H9 (cell line): ENCODE measurements at regions not wholly inside any gene's neighbourhood (a gene's known extent, or its start where the extent isn't known, plus 50 kb on each side); places are given as distances from the start of the nearest gene placed in this dataset.

ENCODE experiments used
- DNase-seq: peaks from one replicate; pipeline ENCODE4 v3.0.0-alpha.2; 2017
- H2AFZ ChIP-seq: one replicate; pipeline ENCODE4 v1.6.1; 2013; ENCODE audit warnings: mild to moderate bottlenecking, low read length, control low read depth, moderate library complexity
- H2AK5ac ChIP-seq: 2 replicates; pipeline ENCODE4 v1.6.1; 2013; ENCODE audit warnings: low read length, control low read depth, mixed read lengths; ENCODE audit not compliant: insufficient read length
- H2BK120ac ChIP-seq: one replicate; pipeline ENCODE4 v1.6.1; 2013; ENCODE audit warnings: low read depth, mild to moderate bottlenecking, low read length, control low read depth, inconsistent platforms; ENCODE audit not compliant: poor library complexity, severe bottlenecking
- H2BK12ac ChIP-seq: 2 replicates; pipeline ENCODE4 v1.6.1; 2013; ENCODE audit warnings: low read length, control low read depth, mixed read lengths, low read depth; ENCODE audit not compliant: insufficient read length
- H2BK15ac ChIP-seq: 2 replicates; pipeline ENCODE4 v1.6.1; 2013; ENCODE audit warnings: low read depth, low read length, control low read depth
- H2BK20ac ChIP-seq: one replicate; pipeline ENCODE4 v1.6.1; 2013; ENCODE audit warnings: low read depth, mild to moderate bottlenecking, low read length, control low read depth, inconsistent platforms; ENCODE audit not compliant: poor library complexity, severe bottlenecking
- H2BK5ac ChIP-seq: 2 replicates; pipeline ENCODE4 v1.6.1; 2013; ENCODE audit warnings: low read length, control low read depth, mixed read lengths; ENCODE audit not compliant: insufficient read length
- H3K14ac ChIP-seq: 2 replicates; pipeline ENCODE4 v1.6.1; 2013; ENCODE audit warnings: low read length, control low read depth; ENCODE audit not compliant: insufficient read depth
- H3K18ac ChIP-seq: 2 replicates; pipeline ENCODE4 v1.6.1; 2013; ENCODE audit warnings: low read depth, mild to moderate bottlenecking, mixed read lengths, low read length, control low read depth; ENCODE audit not compliant: insufficient read length
- H3K23ac ChIP-seq: 2 replicates; pipeline ENCODE4 v1.6.1; 2013; ENCODE audit warnings: low read length, control low read depth, mixed read lengths, low read depth; ENCODE audit not compliant: insufficient read length
- H3K23me2 ChIP-seq: 2 replicates; pipeline ENCODE4 v1.6.1; 2013; ENCODE audit warnings: low read depth, mild to moderate bottlenecking, mixed read lengths, low read length, control low read depth; ENCODE audit not compliant: insufficient read length, poor library complexity, severe bottlenecking
- H3K27ac ChIP-seq: 2 replicates; pipeline ENCODE4 v1.5.1; 2013; ENCODE audit warnings: low read length, control low read depth, mixed read lengths, low read depth; ENCODE audit not compliant: insufficient read length
- H3K27me3 ChIP-seq: 2 replicates; pipeline ENCODE4 v1.6.1; 2013; ENCODE audit warnings: low read length, control low read depth, inconsistent platforms; ENCODE audit not compliant: insufficient read depth
- H3K4ac ChIP-seq: 2 replicates; pipeline ENCODE4 v1.6.1; 2013; ENCODE audit warnings: low read depth, mild to moderate bottlenecking, control low read depth, inconsistent platforms, low read length, moderate library complexity
- H3K4me1 ChIP-seq: 2 replicates; pipeline ENCODE4 v1.6.1; 2013; ENCODE audit warnings: low read length, control low read depth, inconsistent platforms; ENCODE audit not compliant: insufficient read depth
- H3K4me2 ChIP-seq: 2 replicates; pipeline ENCODE4 v1.6.1; 2013; ENCODE audit warnings: low read length, control low read depth, mixed read lengths; ENCODE audit not compliant: insufficient read length, insufficient read depth
- H3K56ac ChIP-seq: 2 replicates; pipeline ENCODE4 v1.6.1; 2013; ENCODE audit warnings: low read depth, mild to moderate bottlenecking, mixed read lengths, low read length, control low read depth; ENCODE audit not compliant: insufficient read length
- H3K79me1 ChIP-seq: 2 replicates; pipeline ENCODE4 v1.6.1; 2013; ENCODE audit warnings: low read depth, mild to moderate bottlenecking, moderate library complexity, low read length, control low read depth, inconsistent platforms; ENCODE audit not compliant: insufficient read depth, poor library complexity, severe bottlenecking
- H3K79me2 ChIP-seq: 2 replicates; pipeline ENCODE4 v1.6.1; 2013; ENCODE audit warnings: low read length, control low read depth, inconsistent platforms; ENCODE audit not compliant: insufficient read depth
- H3K9ac ChIP-seq: 2 replicates; pipeline ENCODE4 v1.6.1; 2013; ENCODE audit warnings: low read length, control low read depth, mixed read lengths; ENCODE audit not compliant: insufficient read length; ENCODE audit errors: extremely low read depth
- H3K9me3 ChIP-seq: one replicate; pipeline ENCODE4 v1.6.1; 2013; ENCODE audit warnings: low read depth, low read length, inconsistent platforms; ENCODE audit not compliant: control insufficient read depth
- H3T11ph ChIP-seq: one replicate; pipeline ENCODE4 v1.6.1; 2013; ENCODE audit warnings: mild to moderate bottlenecking, low read length, control low read depth, inconsistent platforms
- H4K20me1 ChIP-seq: one replicate; pipeline ENCODE4 v1.6.1; 2013; ENCODE audit not compliant: control insufficient read depth, insufficient read length, insufficient read depth
- H4K5ac ChIP-seq: 2 replicates; pipeline ENCODE4 v1.6.1; 2013; ENCODE audit warnings: low read depth, mild to moderate bottlenecking, mixed read lengths, low read length, control low read depth; ENCODE audit not compliant: insufficient read length
- H4K8ac ChIP-seq: replicated peaks from 2 replicates; pipeline ENCODE4 v1.6.1; 2013; ENCODE audit warnings: low read length, control low read depth, mixed read lengths, low read depth; ENCODE audit not compliant: insufficient read length
- H4K91ac ChIP-seq: 2 replicates; pipeline ENCODE4 v1.6.1; 2013; ENCODE audit warnings: low read depth, mild to moderate bottlenecking, moderate library complexity, mixed read lengths, low read length, control low read depth; ENCODE audit not compliant: insufficient read length
- H3K27ac Mint-ChIP-seq, 3 experiments: 2 replicates in 2 of 3; 3 replicates in 1 of 3; pipeline ENCODE4 v1.8.0; 2020 to 2021; ENCODE audit warnings: mixed read lengths in 3 of 3, mild to moderate bottlenecking in 1 of 3, moderate library complexity in 1 of 3
- H3K27me3 Mint-ChIP-seq: 2 replicates; pipeline ENCODE4 v1.8.0; 2021; ENCODE audit warnings: low read depth, mild to moderate bottlenecking, moderate library complexity, mixed read lengths
- H3K36me3 Mint-ChIP-seq, 3 experiments: 2 replicates in 2 of 3; 3 replicates in 1 of 3; pipeline ENCODE4 v1.8.0; 2020 to 2021; ENCODE audit warnings: low read depth in 3 of 3, mixed read lengths in 3 of 3; ENCODE audit not compliant: insufficient read depth in 1 of 3
- H3K4me1 Mint-ChIP-seq, 2 experiments: 2 replicates each; pipeline ENCODE4 v1.8.0; 2020; ENCODE audit warnings: mixed read lengths in 2 of 2
- H3K4me3 Mint-ChIP-seq, 2 experiments: 2 replicates in 1 of 2; 3 replicates in 1 of 2; pipeline ENCODE4 v1.8.0; 2020 to 2021; ENCODE audit warnings: mild to moderate bottlenecking in 2 of 2, mixed read lengths in 2 of 2, moderate library complexity in 1 of 2
- H3K9me3 Mint-ChIP-seq, 2 experiments: 2 replicates in 1 of 2; 3 replicates in 1 of 2; pipeline ENCODE4 v1.8.0; 2020; ENCODE audit warnings: mild to moderate bottlenecking in 2 of 2, mixed read lengths in 2 of 2, moderate library complexity in 1 of 2
- CTCF ChIP-seq: fragments of 200-600 bp; sonication (generic); conservative IDR thresholded peaks from 3 replicates; pipeline ENCODE4 v1.8.0; 2021; ENCODE audit warnings: antibody characterized with exemption, mild to moderate bottlenecking
- WGBS: extraction: QIAGEN DNeasy Blood & Tissue Kit; methylation state at CpG from one replicate; pipeline ENCODE4 v1.1.7; 2013; ENCODE audit warnings: missing lambda C conversion rate, low lambda C conversion rate, mixed read lengths; ENCODE audit not compliant: insufficient read length; ENCODE audit errors: extremely low coverage; 5-methylcytosine and 5-hydroxymethylcytosine counted together

DNA sequence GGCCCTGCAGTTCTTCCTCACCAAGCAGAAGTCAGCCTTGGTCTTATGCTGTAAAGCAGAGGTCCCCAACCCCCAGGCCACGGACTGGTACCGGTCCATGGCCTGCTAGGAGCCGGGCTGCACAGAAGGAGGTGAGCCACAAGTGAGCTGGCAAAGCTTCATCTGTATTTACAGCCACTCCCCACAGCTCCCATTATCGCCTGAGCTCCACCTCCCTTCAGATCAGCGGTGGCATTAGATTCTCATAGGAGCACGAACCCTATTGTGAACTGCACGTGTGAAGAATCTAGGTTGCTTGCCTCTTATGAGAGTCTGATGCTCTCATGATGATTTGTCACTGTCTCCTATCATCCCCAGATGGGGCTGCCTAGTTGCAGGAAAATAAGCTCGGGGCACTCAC lies 87.6 kb upstream of the NEBL start:
- Histone ChIP-seq H2BK12ac (no peak overlapping the region), H3K27ac (no peak overlapping the region), H3K9me3 (no peaks in the 10 kb centered on the region), H3K23ac (no peak overlapping the region), H3K27me3 (no peaks in the 10 kb centered on the region), H2AK5ac (no peak overlapping the region), H4K8ac (no peak overlapping the region), H3K4me2 (no peak overlapping the region), H2AFZ (no peak overlapping the region), H3K4ac (no peak overlapping the region), H3K9ac (no peak overlapping the region), H3K79me1 (no peaks in the 10 kb centered on the region), H4K5ac (no peak overlapping the region), H3T11ph (no peak overlapping the region), H3K14ac (no peak overlapping the region), H2BK5ac (no peak overlapping the region), H2BK15ac (no peak overlapping the region), H3K79me2 (no peaks in the 10 kb centered on the region), H3K23me2 (no peaks in the 10 kb centered on the region), H4K20me1 (no peaks in the 10 kb centered on the region), H2BK20ac (no peak overlapping the region), H3K56ac (no peak overlapping the region), H4K91ac (no peak overlapping the region), H3K4me1 (no peaks in the 10 kb centered on the region), H2BK120ac (no peak overlapping the region), H3K18ac (no peak overlapping the region)
- Mint-ChIP-seq H3K4me3 (no peak overlapping the region), H3K9me3 (no peaks in the 10 kb centered on the region), H3K4me1 (no peaks in the 10 kb centered on the region), H3K27me3 (no peaks in the 10 kb centered on the region), H3K36me3 (no peaks in the 10 kb centered on the region), H3K27ac (peak overlapping the region in 2 of 3 experiments; percentile 45 to 60; a peak in 1 of 7 replicates)
- no CpG with 5 or more reads among the region's 8 CpGs for WGBS
- no peak for DNase-seq
- TF ChIP-seq CTCF, result no peak
